Natural killer cell (primary cell): ENCODE measurements at regions not wholly inside any gene's neighbourhood (a gene's known extent, or its start where the extent isn't known, plus 50 kb on each side); places are given as distances from the start of the nearest gene placed in this dataset.

Experiments
- ATAC-seq, 3 donors: fragments of 150-1000 bp in 2 of 3; fragments of 200-7000 bp in 1 of 3; cut with Tn5 transposase; 1 replicate in 1 of 3; 2 replicates in 2 of 3; pipeline ENCODE4 v1.10.0; 2021; ENCODE audit warnings: mild to moderate bottlenecking in 2 of 3, moderate library complexity in 2 of 3
- DNase-seq, 2 donors: peaks; one replicate each; pipeline versions ENCODE4 v3.0.0 to v3.0.0-alpha.2; 2013 to 2021; ENCODE audit warnings: mixed read lengths in 1 of 2
- H3K27ac ChIP-seq: one replicate; pipeline ENCODE4 v1.5.1; 2013; ENCODE audit warnings: mild to moderate bottlenecking, low read length
- H3K27me3 ChIP-seq: one replicate; pipeline ENCODE4 v1.6.1; 2013; ENCODE audit warnings: low read length; ENCODE audit not compliant: control insufficient read depth, insufficient read depth
- H3K36me3 ChIP-seq: one replicate; pipeline ENCODE4 v1.6.1; 2013; ENCODE audit warnings: low read length; ENCODE audit not compliant: control insufficient read depth, insufficient read depth
- H3K4me1 ChIP-seq: one replicate; pipeline ENCODE4 v1.6.1; 2013; ENCODE audit warnings: low read length; ENCODE audit not compliant: control insufficient read depth, insufficient read depth
- H3K4me3 ChIP-seq: one replicate; pipeline ENCODE4 v1.5.1; 2013; ENCODE audit warnings: low read length
- H3K9me3 ChIP-seq: one replicate; pipeline ENCODE4 v1.6.1; 2013; ENCODE audit warnings: low read length; ENCODE audit not compliant: control insufficient read depth, insufficient read depth
- H3K27ac Mint-ChIP-seq, 2 donors: one replicate each; pipeline ENCODE4 v1.8.0; 2022; ENCODE audit warnings: mild to moderate bottlenecking in 2 of 2, mixed read lengths in 2 of 2, moderate library complexity in 1 of 2
- H3K27me3 Mint-ChIP-seq, 2 donors: one replicate each; pipeline ENCODE4 v1.8.0; 2022; ENCODE audit warnings: low read depth in 2 of 2, mixed read lengths in 2 of 2
- H3K36me3 Mint-ChIP-seq: one replicate; pipeline ENCODE4 v1.8.0; 2022; ENCODE audit warnings: mixed read lengths
- H3K4me1 Mint-ChIP-seq, 2 donors: one replicate each; pipeline ENCODE4 v1.8.0; 2022; ENCODE audit warnings: mixed read lengths in 2 of 2
- H3K4me3 Mint-ChIP-seq: one replicate; pipeline ENCODE4 v1.8.0; 2022; ENCODE audit warnings: mild to moderate bottlenecking, moderate library complexity, mixed read lengths
- H3K9me3 Mint-ChIP-seq, 2 donors: one replicate each; pipeline ENCODE4 v1.8.0; 2022; ENCODE audit warnings: mixed read lengths in 2 of 2
- CTCF ChIP-seq: fragments of 200-600 bp; IDR thresholded peaks from one replicate; pipeline ENCODE4 v1.8.0; 2022; ENCODE audit warnings: antibody characterized with exemption
- WGBS: methylation state at CpG from one replicate; pipeline ENCODE4 v1.1.7; 2013; ENCODE audit warnings: missing lambda C conversion rate; ENCODE audit not compliant: insufficient coverage; 5-methylcytosine and 5-hydroxymethylcytosine counted together
- intact Hi-C: fragments of 100-400 bp; cut with micrococcal nuclease; formaldehyde crosslinking; loops from one replicate; pipeline ENCODE4 v1.14.2; 2022

GRCh38 chr13:79869326-79869725 lies 388.4 kb downstream of the NDFIP2 start:
- Mint-ChIP-seq H3K9me3 (no peaks in the 10 kb centered on the region), H3K27ac (no peak overlapping the region), H3K27me3 (no peaks in the 10 kb centered on the region), H3K4me3 (no peak overlapping the region), H3K36me3 (no peaks in the 10 kb centered on the region), H3K4me1 (no peaks in the 10 kb centered on the region)
- DNase-seq: no peak
- intact Hi-C loops: no loop called here
- no peaks in the 10 kb centered on the region for H3K4me1 ChIP-seq
- H3K27me3 ChIP-seq: no peaks in the 10 kb centered on the region
- H3K4me3 ChIP-seq: no peak overlapping the region
- H3K9me3 ChIP-seq: no peaks in the 10 kb centered on the region
- WGBS: 83% methylated on average over 1 of the region's 2 CpGs
- H3K36me3 ChIP-seq: no peaks in the 10 kb centered on the region
- no peak for TF ChIP-seq CTCF
- no peak overlapping the region for H3K27ac ChIP-seq
- ATAC-seq: no peak

GRCh38 chr13:79867254-79867653 lies 386.3 kb downstream of the NDFIP2 start:
- Mint-ChIP-seq H3K27me3 (no peaks in the 10 kb centered on the region), H3K36me3 (no peaks in the 10 kb centered on the region), H3K27ac (no peak overlapping the region), H3K9me3 (no peaks in the 10 kb centered on the region), H3K4me1 (no peaks in the 10 kb centered on the region), H3K4me3 (no peak overlapping the region)
- no peaks in the 10 kb centered on the region for H3K4me1 ChIP-seq
- H3K36me3 ChIP-seq: no peaks in the 10 kb centered on the region
- no peak for TF ChIP-seq CTCF
- H3K27ac ChIP-seq: no peak overlapping the region
- intact Hi-C loops: no loop called here
- DNase-seq (no peak), ATAC-seq (no peak)
- H3K27me3 ChIP-seq: no peaks in the 10 kb centered on the region
- H3K4me3 ChIP-seq: no peak overlapping the region
- no CpG with 5 or more reads among the region's 1 CpG for WGBS
- H3K9me3 ChIP-seq: no peaks in the 10 kb centered on the region

- H3K9me3 Mint-ChIP-seq: no peaks in the 10 kb centered on the region
- Histone ChIP-seq H3K27ac (no peak overlapping the region), H3K9me3 (no peaks in the 10 kb centered on the region), H3K36me3 (no peaks in the 10 kb centered on the region), H3K4me1 (no peaks in the 10 kb centered on the region), H3K27me3 (no peaks in the 10 kb centered on the region), H3K4me3 (no peak overlapping the region)
- H3K36me3 Mint-ChIP-seq: no peaks in the 10 kb centered on the region
- no peak for TF ChIP-seq CTCF
- no peaks in the 10 kb centered on the region for H3K27me3 Mint-ChIP-seq
- no peak for ATAC-seq
- H3K4me1 Mint-ChIP-seq: no peaks in the 10 kb centered on the region
- WGBS: no CpG with 5 or more reads among the region's 2 CpGs
- H3K4me3 Mint-ChIP-seq: no peak overlapping the region
- no peak overlapping the region for H3K27ac Mint-ChIP-seq
- intact Hi-C loops: no loop called here
- DNase-seq: no peak
Measured at GRCh38 chr13:79866436-79866835, 385.5 kb downstream of the NDFIP2 start.

GRCh38 chr13:79862515-79862914 lies 381.6 kb downstream of the NDFIP2 start:
- Histone ChIP-seq H3K27me3 (no peaks in the 10 kb centered on the region), H3K27ac (no peak overlapping the region), H3K4me3 (no peak overlapping the region), H3K36me3 (no peaks in the 10 kb centered on the region), H3K9me3 (no peaks in the 10 kb centered on the region), H3K4me1 (no peaks in the 10 kb centered on the region)
- ATAC-seq (no peak), DNase-seq (no peak)
- Mint-ChIP-seq H3K27ac (no peak overlapping the region), H3K36me3 (no peaks in the 10 kb centered on the region), H3K27me3 (no peaks in the 10 kb centered on the region), H3K4me1 (no peaks in the 10 kb centered on the region), H3K9me3 (no peaks in the 10 kb centered on the region), H3K4me3 (no peak overlapping the region)
- 77% methylated on average over 2 of the region's 2 CpGs for WGBS
- intact Hi-C loops: no loop called here
- no peak for TF ChIP-seq CTCF
